ENCODE measurements at regions not wholly inside any gene's neighbourhood (a gene's known extent, or its start where the extent isn't known, plus 50 kb on each side); places are given as distances from the start of the nearest gene placed in this dataset.
"Not testable (repeated sequence)": the region's sequence is repeated elsewhere in the genome, so short reads cannot be mapped to it uniquely, and the experiment has no call there.

DNA sequence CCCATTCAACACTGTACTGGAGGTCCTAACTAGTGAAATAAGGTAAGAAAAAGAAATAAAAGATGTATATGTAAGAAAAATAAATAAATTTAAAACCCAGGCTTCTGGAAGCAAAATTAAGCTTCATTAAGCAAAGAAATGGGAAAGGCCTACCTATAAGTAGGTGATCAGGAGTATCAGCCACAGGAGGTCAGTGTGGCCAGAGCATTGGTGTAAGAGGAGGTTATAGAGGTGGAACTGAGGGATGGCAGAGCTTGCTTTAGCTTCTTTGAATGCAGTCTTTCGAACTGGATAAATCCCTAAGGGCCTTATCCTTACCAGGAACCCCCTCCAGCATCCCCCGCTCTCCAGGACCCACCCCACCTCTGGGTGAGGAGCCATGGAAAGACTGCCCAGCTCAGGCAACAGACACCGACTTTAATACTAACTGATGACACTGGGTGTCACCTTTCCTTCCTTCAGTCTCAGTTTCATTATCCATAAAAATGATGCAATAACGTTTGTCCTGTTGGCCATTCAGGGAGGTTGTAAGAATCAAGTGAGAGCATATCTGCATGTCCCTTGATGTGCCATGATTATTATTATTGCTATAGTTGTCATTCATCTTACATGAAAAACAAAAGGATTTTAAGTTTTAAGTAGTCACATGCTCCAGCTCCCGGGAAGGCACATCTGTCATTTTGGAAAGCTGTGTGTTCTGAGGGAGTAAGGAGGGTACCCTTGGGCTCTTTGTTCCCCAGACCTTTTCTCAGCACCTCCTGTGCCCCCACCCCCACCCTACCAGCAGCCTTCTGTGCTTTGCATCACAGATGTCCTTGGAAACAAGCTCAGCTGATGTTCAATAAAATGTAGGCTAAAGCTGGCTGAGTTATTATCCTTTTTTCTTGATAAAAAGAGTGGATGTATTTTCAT lies 50.8 kb upstream of the CTNNA1 start:
- DNase-seq (ENCODE audit: low spot score), result no peak

DNA sequence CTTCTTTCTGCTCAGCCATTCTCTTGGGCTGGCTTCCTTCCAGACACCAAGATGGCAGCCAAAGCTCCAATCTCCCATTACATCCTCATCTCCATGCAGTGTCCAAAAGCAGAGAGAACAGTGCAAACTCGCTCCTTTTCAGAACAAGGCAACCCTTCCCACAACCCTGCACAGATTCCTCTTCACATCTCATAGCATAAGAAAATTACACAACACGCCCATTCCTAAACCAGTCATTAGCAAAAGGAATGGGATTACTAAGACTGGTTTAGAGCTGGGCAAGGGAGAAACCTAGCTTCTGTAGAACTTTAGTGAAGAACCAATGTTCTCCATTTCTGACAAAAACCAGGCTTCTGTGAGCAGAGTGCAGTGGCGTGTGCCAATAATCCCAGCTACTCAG lies 51.5 kb upstream of the CTNNA1 start:
- no peak for DNase-seq (ENCODE audit: low spot score)

DNA sequence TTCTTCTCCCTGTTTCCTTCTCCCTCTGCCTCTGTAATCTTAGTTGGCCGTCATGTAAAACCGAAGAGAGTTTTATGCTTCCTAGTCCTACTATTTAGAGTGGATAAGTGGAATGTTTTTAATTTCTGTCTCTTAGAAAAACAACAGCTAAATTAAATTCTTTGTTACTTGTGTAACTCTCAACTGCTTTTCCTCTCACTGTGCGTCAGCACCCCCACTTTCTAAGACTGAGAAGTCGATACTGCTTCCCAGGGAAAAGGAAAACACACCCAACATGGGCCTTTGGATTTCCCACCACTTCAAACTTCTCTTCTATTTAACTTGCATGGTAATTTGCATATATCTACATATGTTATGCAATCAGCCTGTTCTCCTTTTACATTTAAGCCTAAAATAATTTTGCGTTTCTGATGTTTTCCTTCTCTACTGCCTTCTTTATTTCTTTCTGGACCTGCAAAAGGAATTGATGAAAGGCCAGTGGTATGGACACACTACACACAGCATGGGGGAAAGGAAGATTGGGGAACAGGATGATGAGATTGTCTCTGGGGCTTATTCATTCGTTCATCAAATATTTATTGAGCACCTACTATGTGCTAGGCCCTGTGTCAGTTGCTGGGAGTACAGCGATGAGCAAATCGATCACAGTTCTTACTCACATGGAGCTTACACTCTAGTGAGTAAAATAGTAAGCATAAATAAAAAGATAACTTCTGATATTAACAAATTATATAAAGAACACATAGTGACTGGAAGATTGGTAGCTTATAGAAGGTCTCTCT lies 52.5 kb upstream of the CTNNA1 start:
- no peak for DNase-seq (ENCODE audit: low spot score)

DNA sequence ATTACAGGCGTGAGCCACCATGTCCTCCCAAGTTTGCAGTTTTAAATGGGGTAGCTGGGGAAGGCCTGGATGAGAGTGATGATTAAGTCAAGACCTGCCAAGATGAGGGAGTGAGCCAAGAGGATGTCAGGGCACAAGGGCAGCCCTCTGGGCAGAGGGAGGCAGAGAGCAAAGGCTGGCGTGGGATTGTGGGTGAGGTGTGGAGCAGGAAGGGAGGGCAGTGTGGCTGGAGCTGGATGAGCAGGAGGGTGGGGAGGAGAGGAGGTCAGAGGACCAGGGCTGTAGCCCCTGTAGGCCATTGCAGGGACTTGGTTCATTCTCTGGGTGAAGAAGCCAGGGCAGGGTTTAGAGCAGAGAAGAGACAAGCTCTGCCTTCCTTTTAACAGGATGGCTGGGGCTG lies 53.7 kb upstream of the CTNNA1 start:
- no peak for DNase-seq (ENCODE audit: low spot score)

DNA sequence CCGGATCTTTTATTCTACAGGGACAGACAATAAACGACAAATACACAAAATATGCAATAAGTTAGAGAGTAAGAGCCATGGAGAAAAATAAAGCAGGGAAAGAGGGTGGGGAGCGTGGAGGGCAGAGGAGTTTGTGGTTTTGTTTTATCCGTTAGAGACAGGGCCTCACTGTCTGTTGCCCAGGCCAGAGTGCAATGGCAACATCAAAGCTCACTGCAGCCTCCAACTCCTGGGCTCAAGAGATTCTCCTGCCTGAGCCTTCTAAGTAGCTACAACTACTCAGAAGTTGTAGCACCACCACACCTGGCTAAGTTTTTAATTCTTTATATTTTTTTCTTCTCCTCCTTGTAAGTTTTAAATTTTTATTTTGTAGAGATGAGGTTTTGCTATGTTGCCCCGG lies 54.5 kb upstream of the CTNNA1 start:
- no peak for DNase-seq (ENCODE audit: low spot score)

DNA sequence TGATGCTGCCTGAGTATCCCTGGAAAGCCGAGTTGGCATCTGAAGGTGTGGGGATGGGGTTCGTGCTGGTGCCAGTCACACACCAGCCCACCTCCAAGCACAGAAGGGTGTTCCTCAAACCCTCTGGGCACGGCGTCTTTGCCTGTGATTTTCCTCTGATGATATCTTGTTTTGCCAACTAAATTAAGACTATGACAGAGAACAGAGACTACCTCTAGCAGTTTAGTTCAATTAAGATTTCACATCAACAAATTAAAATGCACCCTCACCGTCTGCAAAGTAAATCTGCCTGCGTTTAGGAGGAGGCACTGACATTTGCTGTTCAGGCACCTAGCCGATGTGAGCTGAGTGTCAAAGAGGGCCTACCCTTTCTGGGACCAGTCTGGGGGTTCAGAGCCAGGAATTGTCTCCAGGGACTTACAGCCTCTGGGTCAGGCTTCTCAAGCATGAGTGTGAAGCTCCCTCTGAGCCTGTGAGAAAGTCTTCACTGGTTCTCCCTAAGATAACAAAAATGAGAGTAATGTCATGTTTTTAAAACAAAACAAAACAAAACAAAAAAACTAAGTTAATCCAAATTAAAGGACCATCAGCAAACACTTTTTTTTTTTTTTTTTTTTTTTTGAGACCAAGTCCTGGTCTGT lies 55.4 kb upstream of the CTNNA1 start:
- no peak for DNase-seq (ENCODE audit: low spot score)

DNA sequence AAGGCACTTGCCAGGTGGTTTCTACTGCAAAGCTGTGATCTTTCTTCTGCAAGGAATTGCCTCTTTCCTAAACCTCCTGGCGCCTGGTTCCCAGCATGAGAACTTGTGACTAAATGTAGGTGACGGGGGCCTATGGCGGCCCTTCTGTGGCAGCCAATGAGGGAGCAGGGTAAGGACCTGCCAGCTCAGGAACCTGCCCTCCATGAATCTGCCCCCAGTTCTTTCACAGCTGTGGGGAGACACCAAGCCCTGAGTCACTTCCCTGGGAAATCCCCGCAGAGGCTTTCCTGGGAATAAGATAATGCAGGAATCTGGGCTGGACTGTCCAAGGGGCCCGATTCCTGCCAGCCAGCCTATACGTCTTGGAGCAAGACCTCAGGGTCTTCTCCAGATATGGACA lies 56.7 kb upstream of the CTNNA1 start:
- no peak for DNase-seq (ENCODE audit: low spot score)

DNA sequence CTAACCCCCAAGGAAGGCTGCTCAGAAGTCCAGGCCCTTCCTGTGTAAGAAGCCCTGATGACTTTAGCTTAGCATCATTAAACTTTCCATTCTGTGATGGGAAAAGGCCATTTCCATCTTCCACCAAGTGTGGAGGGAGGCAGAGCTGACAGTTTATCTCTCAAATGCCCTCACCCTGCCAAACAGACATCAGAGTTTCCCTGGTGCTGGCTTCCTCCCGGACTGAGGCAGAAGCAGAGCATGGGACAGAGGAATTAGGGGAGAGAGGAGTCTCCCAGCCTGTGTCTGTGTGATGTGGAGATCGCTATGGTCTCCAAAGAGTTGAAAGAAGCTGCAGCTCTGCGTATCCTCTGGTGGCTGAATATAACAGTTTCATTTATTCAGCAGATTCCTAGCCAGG lies 57.4 kb upstream of the CTNNA1 start:
- no peak for DNase-seq (ENCODE audit: low spot score)

DNA sequence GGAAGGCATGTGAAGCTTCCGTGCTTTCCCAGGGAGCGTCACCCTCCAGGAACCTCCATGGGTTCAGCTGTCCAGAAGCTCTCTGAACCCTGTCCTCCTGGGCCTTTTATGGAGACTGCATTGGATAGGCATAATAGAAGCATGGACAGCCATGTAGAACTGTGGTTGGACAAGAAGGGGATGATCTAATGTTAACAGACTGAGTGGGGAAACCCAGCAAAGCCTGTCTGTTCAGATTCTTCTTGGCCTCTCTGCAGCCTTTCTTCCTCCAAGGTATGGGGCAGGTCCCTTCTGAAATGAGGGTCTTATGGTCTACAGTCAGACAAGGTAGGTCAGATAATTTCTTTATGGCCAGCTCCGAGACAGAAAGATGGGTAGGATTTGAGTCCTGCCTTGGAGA lies 59.1 kb upstream of the CTNNA1 start:
- DNase-seq (ENCODE audit: low spot score), result no peak

DNA sequence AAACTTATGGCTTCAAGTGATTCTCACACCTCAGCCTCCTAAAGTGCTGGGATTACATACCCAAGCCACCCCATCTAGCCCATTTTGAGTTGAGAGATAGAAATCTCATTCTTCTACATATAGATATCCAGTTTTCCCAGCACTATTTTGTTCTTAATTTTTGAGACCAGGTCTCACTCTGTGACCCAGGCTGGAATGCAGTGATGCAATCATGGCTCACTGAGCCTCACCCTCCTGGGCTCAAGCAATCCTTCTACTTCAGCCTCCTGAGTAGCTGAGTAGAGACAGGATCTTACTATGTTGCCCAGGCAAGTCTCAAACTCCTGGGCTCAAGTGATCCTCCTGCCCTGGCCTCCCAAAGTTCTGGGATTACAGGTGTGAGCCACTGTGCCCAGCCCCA lies 60.9 kb upstream of the CTNNA1 start:
- DNase-seq (ENCODE audit: low spot score), result no peak

DNA sequence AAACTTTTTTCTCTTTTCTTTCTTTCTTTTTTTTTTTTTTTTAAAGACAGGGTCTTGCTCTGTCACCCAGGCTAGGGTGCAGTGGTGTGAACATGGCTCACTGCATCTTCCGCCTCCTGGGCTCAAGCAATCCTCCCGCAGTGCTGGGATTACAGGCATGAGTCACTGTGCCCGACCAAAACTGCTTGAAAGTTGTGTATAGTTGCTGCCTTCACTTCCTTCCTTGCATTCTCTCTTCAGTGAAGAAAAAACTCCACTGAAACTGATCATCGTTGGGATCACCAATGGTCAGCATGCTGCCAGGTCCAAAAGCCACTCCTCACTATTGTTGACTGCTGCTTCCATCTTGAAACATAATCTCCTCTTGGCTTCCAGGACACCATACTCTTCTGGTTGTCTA lies 66.6 kb upstream of the CTNNA1 start:
- DNase-seq (ENCODE audit: low spot score), result no peak

DNA sequence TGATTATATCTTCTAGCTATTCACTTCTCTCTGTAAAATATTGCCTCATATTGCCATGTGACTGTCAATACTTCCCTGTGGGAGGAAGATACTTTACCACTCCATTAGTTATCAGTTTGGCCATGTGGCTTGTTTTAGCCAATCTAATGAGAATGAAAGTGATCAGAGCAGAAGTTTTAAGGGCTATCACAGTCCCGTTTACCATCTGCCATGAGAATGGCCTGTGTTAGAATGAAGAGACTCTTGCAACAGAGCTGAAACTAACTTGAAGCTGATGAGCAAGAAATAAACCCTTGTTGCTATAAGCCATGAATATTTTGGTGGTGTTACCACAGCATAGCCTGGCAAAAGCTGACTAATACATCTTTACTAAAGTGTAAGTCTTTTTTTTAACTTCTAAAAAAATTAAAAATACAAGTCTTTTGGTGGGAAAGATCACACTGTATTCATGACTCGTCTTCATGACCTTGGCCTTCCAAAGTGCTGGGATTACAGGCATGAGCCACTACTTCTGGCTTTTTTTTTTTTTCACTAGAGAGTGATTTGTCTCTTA lies 68.0 kb upstream of the CTNNA1 start:
- no peak for DNase-seq (ENCODE audit: low spot score)

DNA sequence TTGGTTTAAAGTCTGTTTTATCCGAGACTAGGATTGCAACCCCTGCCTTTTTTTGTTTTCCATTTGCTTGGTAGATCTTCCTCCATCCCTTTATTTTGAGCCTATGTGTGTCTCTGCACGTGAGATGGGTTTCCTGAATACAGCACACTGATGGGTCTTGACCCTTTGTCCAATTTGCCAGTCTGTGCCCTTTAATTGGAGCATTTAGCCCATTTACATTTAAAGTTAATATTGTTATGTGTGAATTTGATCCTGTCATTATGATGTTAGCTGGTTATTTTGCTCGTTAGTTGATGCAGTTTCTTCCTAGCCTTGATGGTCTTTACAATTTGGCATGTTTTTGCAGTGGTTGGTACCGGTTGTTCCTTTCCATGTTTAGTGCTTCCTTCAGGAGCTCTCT lies 70.8 kb upstream of the CTNNA1 start:
- not testable (repeated sequence) for DNase-seq (ENCODE audit: low spot score)

DNA sequence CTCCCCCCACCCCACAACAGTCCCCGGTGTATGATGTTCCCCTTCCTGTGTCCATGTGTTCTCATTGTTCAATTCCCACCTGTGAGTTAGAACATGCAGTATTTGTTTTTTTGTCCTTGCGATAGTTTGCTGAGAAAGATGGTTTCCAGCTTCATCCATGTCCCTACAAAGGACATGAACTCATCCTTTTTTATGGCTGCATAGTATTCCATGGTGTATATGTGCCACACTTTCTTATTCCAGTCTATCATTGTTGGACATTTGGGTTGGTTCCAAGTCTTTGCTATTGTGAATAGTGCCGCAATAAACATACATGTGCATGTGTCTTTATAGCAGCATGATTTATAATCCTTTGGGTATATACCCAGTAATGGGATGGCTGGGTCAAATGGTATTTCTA lies 74.4 kb upstream of the CTNNA1 start:
- DNase-seq (ENCODE audit: low spot score), result not testable (repeated sequence)

DNA sequence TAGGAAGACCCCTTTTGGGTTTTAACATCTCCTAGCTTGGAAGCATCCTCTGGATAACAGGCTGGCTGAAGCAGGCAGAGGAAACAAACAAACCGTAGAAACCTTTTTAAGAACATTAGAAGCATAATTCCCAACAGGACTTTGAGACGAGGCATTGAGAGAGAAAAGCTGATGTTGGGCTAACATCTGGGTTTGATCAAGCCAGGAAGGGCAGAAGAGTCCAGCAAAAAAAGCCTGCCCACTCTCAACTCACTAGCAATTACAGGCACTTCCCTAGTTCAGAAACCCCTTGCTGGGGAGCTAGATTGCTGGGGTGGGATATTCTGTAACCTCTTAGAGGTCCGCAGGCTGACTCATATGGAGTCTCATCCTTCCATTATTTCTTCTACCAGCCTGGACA lies 75.4 kb upstream of the CTNNA1 start:
- no peak for DNase-seq (ENCODE audit: low spot score)

DNA sequence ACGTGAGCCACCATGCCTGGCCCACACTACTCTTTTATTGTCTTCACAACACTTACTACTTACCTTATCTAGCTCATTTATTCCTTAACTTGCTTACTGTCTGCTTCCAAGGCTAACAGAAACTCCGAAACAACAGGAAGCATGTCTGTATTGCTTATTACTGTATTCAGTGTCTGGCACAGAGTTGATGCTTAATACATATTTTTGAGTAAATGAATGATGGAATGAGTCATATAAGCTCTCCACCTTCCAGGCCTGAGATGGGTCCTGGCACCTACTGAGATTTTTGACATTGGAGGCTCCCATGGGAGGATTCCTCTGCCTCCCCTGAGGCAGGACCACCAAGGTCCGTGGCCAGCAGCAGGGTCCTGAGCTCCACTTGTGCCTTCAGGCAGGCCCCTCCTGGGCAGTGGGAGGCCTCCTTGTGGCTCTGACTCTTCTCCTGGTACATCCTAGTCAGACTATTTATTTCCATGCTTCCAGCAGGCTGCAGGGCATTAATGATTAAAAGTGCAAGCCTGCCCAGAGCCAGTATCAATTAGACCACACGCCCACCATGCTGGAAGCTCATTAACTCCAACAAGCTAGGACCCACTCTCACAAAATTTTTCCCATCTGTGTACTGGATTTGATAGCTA lies 76.5 kb upstream of the CTNNA1 start:
- no peak for DNase-seq (ENCODE audit: low spot score)

DNA sequence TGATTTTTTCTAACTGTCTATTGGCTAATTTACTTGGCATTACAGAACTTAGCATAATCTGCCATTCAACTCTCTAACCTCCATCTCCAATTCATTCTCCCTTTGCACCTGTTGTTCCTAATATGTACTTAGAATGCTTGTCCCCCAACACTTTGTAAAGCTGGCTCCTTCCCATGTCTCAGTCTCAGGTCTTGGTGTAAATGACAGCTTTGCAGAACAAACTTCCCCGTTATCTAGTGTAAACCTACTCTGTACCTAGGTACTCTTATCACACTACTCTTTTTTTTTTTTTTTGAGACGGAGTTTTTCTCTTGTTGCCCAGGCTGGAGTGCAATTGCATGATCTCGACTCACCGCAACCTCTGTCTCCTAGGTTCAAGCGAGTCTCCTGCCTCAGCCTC lies 77.2 kb upstream of the CTNNA1 start:
- no peak for DNase-seq (ENCODE audit: low spot score)

DNA sequence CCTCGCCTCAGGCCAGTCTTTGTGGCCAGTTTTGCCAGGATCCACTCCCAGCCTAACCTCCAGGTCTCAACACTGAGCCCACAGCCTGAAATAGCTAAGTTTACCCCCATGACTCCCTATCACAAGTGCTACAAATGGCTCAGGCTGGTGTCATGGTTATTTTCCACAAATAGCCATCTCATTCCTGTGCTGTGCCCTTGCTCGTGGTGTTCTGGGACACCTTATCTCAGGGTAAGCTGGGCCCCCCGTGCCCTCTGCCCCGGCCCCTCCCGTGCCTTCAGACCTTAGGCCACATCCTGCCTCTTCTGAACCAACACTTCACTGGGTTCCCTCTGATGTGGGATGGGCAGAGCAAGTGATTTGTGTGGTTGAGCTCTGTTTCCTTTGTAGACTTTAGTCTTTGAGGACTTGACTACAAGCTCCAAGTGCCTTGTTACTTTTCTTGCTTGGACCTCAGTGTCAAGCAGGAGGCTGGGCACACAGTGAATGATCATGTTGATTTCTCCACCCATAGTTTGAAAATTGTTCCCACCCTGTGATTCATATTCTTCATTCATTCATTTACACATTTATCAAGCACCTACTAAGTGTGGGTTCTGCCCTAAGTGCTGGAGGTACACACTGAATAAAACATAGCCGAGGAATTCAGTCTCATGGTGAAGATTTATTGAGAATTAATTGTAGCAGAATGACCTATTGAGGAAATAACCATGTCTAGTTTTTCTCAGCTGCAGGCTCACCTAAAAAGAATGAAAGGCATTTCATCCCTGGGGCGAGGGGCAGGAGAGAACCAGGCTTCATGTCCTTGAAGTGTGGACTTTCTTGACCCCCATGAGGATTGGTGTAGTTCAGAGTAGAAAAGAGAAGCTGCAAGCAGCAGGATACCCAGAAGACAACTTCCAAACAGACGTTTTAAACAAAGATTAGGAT lies 84.5 kb upstream of the CTNNA1 start:
- DNase-seq (ENCODE audit: low spot score), result no peak

DNA sequence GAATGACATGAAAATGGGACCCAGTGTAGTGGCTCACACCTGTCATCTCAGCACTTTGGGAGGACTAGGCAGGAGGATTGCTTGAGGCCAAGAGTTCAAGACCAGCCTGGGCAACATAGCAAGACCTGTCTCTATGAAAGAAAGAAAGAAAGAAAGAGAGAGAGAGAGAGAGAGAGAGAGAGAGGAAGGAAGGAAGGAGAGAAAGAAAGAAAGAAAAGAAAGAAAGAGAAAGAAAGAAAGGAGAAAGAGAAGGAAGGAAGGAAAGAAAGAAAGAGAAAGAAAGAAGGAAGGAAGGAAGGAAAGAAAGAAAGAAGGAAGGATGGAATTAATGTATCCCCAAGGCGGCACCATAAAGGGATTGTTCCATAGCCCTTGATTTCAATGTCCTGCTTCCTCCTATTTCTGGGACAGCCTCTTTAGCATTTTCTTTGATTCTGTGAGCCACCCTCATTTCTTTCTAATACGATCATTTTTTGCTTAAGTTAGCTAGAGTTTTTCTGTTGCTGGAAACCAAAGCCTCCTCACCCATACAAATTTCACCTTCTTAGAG lies 85.4 kb upstream of the CTNNA1 start:
- DNase-seq (ENCODE audit: low spot score), result not testable (repeated sequence)

DNA sequence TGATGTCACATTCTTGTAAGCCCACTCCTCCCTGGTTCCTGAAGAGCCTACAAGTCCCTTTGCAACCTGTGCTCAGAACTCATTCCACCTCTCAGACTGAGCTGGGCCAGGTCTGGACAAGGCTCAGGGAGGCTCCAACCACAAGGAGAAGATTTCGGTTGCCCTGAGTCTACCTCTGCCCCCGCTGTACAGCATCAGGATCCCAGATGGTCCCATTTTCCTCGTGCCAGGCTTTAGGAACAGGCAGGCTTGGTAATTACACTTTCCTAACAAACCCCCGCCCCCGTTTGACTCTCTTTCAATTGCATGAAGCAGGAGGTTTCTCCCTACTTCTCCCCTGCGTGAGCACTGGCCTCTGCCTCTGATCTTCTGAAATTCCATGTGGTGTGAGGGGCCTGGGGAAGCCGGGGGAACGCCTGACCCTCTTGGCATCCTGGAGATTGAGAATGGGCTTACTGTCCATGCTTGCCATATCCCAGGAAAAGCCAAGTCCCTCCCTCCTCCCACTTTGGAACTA lies 86.9 kb upstream of the CTNNA1 start:
- DNase-seq (ENCODE audit: low spot score), result no peak

All from D341Med (cell line).